ENCODE measurements at regions not wholly inside any gene's neighbourhood (a gene's known extent, or its start where the extent isn't known, plus 50 kb on each side); places are given as distances from the start of the nearest gene placed in this dataset.

DNA sequence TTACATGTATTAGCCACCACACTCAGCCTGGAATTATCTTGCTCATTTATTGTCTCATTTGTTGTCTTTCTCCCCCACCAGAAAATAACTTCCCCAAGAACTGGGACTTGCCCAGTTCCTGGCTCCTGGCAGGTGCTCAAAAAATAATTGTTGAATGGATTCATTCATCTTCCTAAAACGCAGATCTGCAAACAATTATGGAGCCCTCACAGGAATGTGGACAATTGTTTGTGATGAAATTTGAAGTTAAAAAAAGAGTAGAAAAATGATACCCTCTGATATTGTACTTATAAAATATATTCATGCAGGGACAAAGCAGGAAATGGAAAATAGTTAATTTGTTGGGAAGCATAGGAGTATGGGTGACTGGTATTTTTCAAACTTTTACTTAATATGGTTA, 60.7 kb upstream of the MAP1LC3B2 start:
- CTCF ChIA-PET: no interaction called here
- no TSS peak for BruUV-seq (replicated peaks)
- DNase-seq (ENCODE audit: unreplicated experiment): no peak
- Mint-ChIP-seq H3K4me3 (ENCODE audit: unreplicated experiment) (no peak overlapping the region), H3K4me1 (ENCODE audit: insufficient read depth, unreplicated experiment) (peaks cover 12% of the 10 kb centered on the region), H3K9me3 (ENCODE audit: unreplicated experiment) (no peaks in the 10 kb centered on the region), H3K27ac (ENCODE audit: low read depth, unreplicated experiment) (no peak overlapping the region), H3K27me3 (ENCODE audit: insufficient read depth, unreplicated experiment) (no peaks in the 10 kb centered on the region), H3K36me3 (ENCODE audit: insufficient read depth, unreplicated experiment) (no peaks in the 10 kb centered on the region)
- TF ChIP-seq, protein P1, sequence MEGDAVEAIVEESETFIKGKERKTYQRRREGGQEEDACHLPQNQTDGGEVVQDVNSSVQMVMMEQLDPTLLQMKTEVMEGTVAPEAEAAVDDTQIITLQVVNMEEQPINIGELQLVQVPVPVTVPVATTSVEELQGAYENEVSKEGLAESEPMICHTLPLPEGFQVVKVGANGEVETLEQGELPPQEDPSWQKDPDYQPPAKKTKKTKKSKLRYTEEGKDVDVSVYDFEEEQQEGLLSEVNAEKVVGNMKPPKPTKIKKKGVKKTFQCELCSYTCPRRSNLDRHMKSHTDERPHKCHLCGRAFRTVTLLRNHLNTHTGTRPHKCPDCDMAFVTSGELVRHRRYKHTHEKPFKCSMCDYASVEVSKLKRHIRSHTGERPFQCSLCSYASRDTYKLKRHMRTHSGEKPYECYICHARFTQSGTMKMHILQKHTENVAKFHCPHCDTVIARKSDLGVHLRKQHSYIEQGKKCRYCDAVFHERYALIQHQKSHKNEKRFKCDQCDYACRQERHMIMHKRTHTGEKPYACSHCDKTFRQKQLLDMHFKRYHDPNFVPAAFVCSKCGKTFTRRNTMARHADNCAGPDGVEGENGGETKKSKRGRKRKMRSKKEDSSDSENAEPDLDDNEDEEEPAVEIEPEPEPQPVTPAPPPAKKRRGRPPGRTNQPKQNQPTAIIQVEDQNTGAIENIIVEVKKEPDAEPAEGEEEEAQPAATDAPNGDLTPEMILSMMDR (IDR thresholded peaks at IDR 0.05; ENCODE audit: unreplicated experiment): no peak
- intact Hi-C loops (cut with micrococcal nuclease): no loop called here
- POLR2A ChIA-PET: no interaction called here

DNA sequence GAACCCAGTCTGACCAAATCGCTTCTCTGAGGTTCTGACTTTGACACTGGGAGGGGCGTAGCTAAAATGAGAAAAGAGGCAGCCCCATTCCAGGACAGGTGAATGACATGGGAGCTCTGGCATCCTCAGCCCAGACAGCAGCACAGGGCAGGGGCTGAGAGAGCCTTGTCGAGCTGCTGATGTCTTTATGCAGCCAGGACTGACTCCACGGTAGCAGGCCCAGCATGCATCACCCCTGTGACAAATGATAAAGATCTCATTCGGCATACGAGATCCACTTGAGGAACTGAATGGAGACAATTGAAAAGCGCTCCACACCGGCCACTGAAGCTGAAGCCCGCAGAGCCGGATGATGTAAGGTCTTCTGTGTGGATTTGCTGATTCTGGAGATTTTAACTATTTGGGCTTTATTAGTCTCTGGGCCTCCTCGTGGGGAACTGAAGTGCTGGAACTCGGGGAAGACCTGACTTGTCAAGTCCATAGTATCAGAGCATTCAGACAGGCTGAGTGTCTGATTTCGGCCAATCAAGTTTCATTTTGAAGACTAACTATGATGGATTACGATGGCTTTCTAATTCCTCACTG, 56.9 kb upstream of the MAP1LC3B2 start:
- Mint-ChIP-seq H3K27ac (ENCODE audit: low read depth, unreplicated experiment) (no peak overlapping the region), H3K4me1 (ENCODE audit: insufficient read depth, unreplicated experiment) (peaks cover 10% of the 10 kb centered on the region), H3K9me3 (ENCODE audit: unreplicated experiment) (no peaks in the 10 kb centered on the region), H3K36me3 (ENCODE audit: insufficient read depth, unreplicated experiment) (no peaks in the 10 kb centered on the region), H3K4me3 (ENCODE audit: unreplicated experiment) (no peak overlapping the region), H3K27me3 (ENCODE audit: insufficient read depth, unreplicated experiment) (no peaks in the 10 kb centered on the region)
- intact Hi-C loops (cut with micrococcal nuclease): no loop called here
- BruUV-seq (replicated peaks): no TSS peak
- ChIA-PET CTCF (no interaction called here), POLR2A (interaction anchor here (1.1 kb wide), 1 partner anchor 23 kb away, joined by 4 read pairs; no protein-coding TSS in a partner anchor)
- TF ChIP-seq, protein P1 (IDR thresholded peaks at IDR 0.05; ENCODE audit: unreplicated experiment): no peak
- no peak for DNase-seq (ENCODE audit: unreplicated experiment)

DNA sequence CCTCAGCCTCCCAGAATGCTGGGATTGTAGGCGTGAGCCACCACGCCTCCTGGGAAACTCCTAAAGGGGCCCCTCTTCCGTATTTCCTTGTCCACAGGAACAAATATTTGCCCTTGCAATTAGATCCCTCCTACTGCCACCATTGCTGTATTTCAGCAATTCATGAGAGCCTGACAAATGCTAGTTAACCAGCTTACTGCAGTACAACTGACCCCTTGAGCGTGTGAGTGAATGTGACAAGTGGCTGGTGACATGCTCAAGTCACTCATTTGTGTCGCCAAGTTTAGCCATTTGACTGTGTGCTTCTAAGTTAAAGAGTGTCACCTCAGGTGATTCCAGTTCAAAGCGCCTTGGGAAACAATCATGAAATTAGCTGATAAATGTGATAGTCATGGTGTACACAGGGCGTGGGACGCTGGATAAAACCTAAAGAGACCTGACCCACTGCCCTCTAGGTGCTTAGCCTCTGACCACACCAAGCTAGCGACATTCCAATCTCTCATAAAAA, 56.1 kb upstream of the MAP1LC3B2 start:
- no peaks in the 10 kb centered on the region for H3K36me3 Mint-ChIP-seq (ENCODE audit: insufficient read depth, unreplicated experiment)
- H3K4me1 Mint-ChIP-seq (ENCODE audit: insufficient read depth, unreplicated experiment): peaks cover 4% of the 10 kb centered on the region
- no peak overlapping the region for H3K4me3 Mint-ChIP-seq (ENCODE audit: unreplicated experiment)
- intact Hi-C loops (cut with micrococcal nuclease): no loop called here
- H3K27ac Mint-ChIP-seq (ENCODE audit: low read depth, unreplicated experiment): no peak overlapping the region
- BruUV-seq (replicated peaks): no TSS peak
- ChIA-PET POLR2A (interaction anchor here (0.6 kb wide), 1 partner anchor 433 kb away, joined by 3 read pairs; no protein-coding TSS in a partner anchor), CTCF (no interaction called here)
- no peaks in the 10 kb centered on the region for H3K9me3 Mint-ChIP-seq (ENCODE audit: unreplicated experiment)
- H3K27me3 Mint-ChIP-seq (ENCODE audit: insufficient read depth, unreplicated experiment): no peaks in the 10 kb centered on the region
- TF ChIP-seq, protein P1 (IDR thresholded peaks at IDR 0.05; ENCODE audit: unreplicated experiment): no peak
- no peak for DNase-seq (ENCODE audit: unreplicated experiment)

DNA sequence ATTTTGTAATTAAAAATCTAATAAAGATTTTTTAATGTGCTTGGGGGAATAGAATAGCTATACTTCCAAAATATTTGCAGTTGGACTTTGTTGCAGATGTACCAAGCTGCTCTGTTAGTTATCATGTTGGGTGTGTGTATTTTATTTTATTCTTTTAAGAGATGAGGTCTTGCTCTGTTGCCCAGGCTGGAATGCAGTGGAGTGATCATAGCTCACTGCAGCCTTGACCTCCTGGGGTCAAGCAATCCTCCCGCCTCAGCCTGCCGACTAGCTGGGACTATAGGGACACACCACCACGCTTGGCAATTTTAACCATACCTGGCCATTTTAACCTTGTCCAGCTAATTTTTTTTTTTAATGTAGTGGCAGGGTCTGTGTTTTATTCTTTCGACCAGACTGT, 54.7 kb upstream of the MAP1LC3B2 start:
- Mint-ChIP-seq H3K27me3 (ENCODE audit: insufficient read depth, unreplicated experiment) (no peaks in the 10 kb centered on the region), H3K9me3 (ENCODE audit: unreplicated experiment) (no peaks in the 10 kb centered on the region), H3K4me3 (ENCODE audit: unreplicated experiment) (no peak overlapping the region), H3K27ac (ENCODE audit: low read depth, unreplicated experiment) (no peak overlapping the region), H3K4me1 (ENCODE audit: insufficient read depth, unreplicated experiment) (peaks cover 4% of the 10 kb centered on the region), H3K36me3 (ENCODE audit: insufficient read depth, unreplicated experiment) (no peaks in the 10 kb centered on the region)
- intact Hi-C loops (cut with micrococcal nuclease): no loop called here
- TF ChIP-seq, protein P1 (IDR thresholded peaks at IDR 0.05; ENCODE audit: unreplicated experiment): no peak
- DNase-seq (ENCODE audit: unreplicated experiment): no peak
- ChIA-PET POLR2A (no interaction called here), CTCF (interaction anchor here (0.6 to 1.0 kb wide), 2 partner anchors 20 to 176 kb away, joined by 3 read pairs; no protein-coding TSS in a partner anchor)
- no TSS peak for BruUV-seq (replicated peaks)
